IMR-90 (cell line): ENCODE measurements at regions not wholly inside any gene's neighbourhood (a gene's known extent, or its start where the extent isn't known, plus 50 kb on each side); places are given as distances from the start of the nearest gene placed in this dataset.

Experiments used
- ATAC-seq: fragments of 200-7000 bp; cut with Tn5 transposase; 2 replicates; pipeline ENCODE4 v1.9.1; 2020; ENCODE audit warnings: low read depth, mild to moderate bottlenecking, moderate library complexity
- BruUV-seq: library from RNA; stranded (reverse); fragments of 400-500 nt; replicated peaks from 2 replicates; lab custom pipeline; 2021; lab: Mats Ljungman, UMichigan
- CTCF ChIA-PET: fragments of 300-600 bp; formaldehyde crosslinking; extraction: SDS; loops from one replicate; lab custom pipeline; 2021; ENCODE audit warnings: antibody characterized with exemption; lab: Yijun Ruan, JAX
- POLR2A ChIA-PET: fragments of 300-600 bp; sonication (Branson Sonifier 250); formaldehyde crosslinking; loops from one replicate; lab custom pipeline; 2022; ENCODE audit warnings: antibody characterized with exemption; ENCODE audit not compliant: unreplicated experiment; lab: Charles Lee
- DNase-seq: peaks from one replicate; pipeline ENCODE4 v3.0.0; 2013
- H2AFZ ChIP-seq: replicated peaks from 2 replicates; pipeline ENCODE3; 2013; ENCODE audit warnings: low read length, mild to moderate bottlenecking; ENCODE audit not compliant: poor library complexity
- H2AK5ac ChIP-seq: 2 replicates; pipeline ENCODE4 v1.6.1; 2013; ENCODE audit warnings: low read depth, low read length, inconsistent platforms
- H2AK9ac ChIP-seq: replicated peaks from 2 replicates; pipeline ENCODE3; 2013; ENCODE audit warnings: mild to moderate bottlenecking, low read depth, low read length, moderate library complexity; ENCODE audit not compliant: poor library complexity
- H2BK120ac ChIP-seq: 2 replicates; pipeline ENCODE4 v1.6.1; 2013; ENCODE audit warnings: low read depth, low read length, inconsistent platforms
- H2BK15ac ChIP-seq: 3 replicates; pipeline ENCODE4 v1.6.1; 2013; ENCODE audit warnings: low read depth, low read length, inconsistent platforms
- H2BK20ac ChIP-seq: 2 replicates; pipeline ENCODE4 v1.6.1; 2013; ENCODE audit warnings: low read depth, mild to moderate bottlenecking, inconsistent platforms, low read length, moderate library complexity
- H2BK5ac ChIP-seq: 2 replicates; pipeline ENCODE4 v1.6.1; 2013; ENCODE audit warnings: mild to moderate bottlenecking, low read depth, low read length, inconsistent platforms; ENCODE audit not compliant: poor library complexity, severe bottlenecking
- H3K14ac ChIP-seq: replicated peaks from 2 replicates; pipeline ENCODE4 v1.6.1; 2013; ENCODE audit warnings: low read depth, low read length, inconsistent platforms
- H3K18ac ChIP-seq: 2 replicates; pipeline ENCODE4 v1.6.1; 2013; ENCODE audit warnings: low read depth, low read length, control low read depth
- H3K23ac ChIP-seq: 2 replicates; pipeline ENCODE4 v1.6.1; 2013; ENCODE audit warnings: low read depth, low read length, inconsistent platforms
- H3K27ac ChIP-seq: 2 replicates; pipeline ENCODE4 v1.5.1; 2013; ENCODE audit warnings: mild to moderate bottlenecking, control low read depth, low read length; ENCODE audit not compliant: insufficient read depth
- H3K27me3 ChIP-seq: 2 replicates; pipeline ENCODE4 v1.6.1; 2013; ENCODE audit warnings: low read length; ENCODE audit not compliant: control insufficient read depth, insufficient read depth
- H3K36me3 ChIP-seq: 2 replicates; pipeline ENCODE4 v1.6.1; 2013; ENCODE audit warnings: low read length, mixed read lengths; ENCODE audit not compliant: control insufficient read depth, insufficient read depth
- H3K4ac ChIP-seq: 2 replicates; pipeline ENCODE4 v1.6.1; 2013; ENCODE audit warnings: low read depth, low read length, inconsistent platforms
- H3K4me1 ChIP-seq: 2 replicates; pipeline ENCODE4 v1.6.1; 2013; ENCODE audit warnings: low read length, mixed read lengths; ENCODE audit not compliant: control insufficient read depth, insufficient read depth
- H3K4me2 ChIP-seq: 2 replicates; pipeline ENCODE4 v1.6.1; 2013; ENCODE audit warnings: low read depth, mild to moderate bottlenecking, control low read depth, low read length, moderate library complexity
- H3K4me3 ChIP-seq: 2 replicates; pipeline ENCODE4 v1.5.1; 2013; ENCODE audit warnings: low read depth, mild to moderate bottlenecking, control low read depth, low read length, moderate library complexity; ENCODE audit not compliant: insufficient read depth
- H3K56ac ChIP-seq: 2 replicates; pipeline ENCODE4 v1.6.1; 2013; ENCODE audit warnings: low read length, inconsistent platforms; ENCODE audit not compliant: insufficient read depth; ENCODE audit errors: extremely low read depth
- H3K79me1 ChIP-seq, 2 experiments: 2 replicates each; pipeline ENCODE4 v1.6.1; 2013; ENCODE audit warnings: low read length in 2 of 2, inconsistent platforms in 1 of 2, low read depth in 1 of 2
- H3K9ac ChIP-seq: 2 replicates; pipeline ENCODE4 v1.6.1; 2013; ENCODE audit warnings: low read depth, low read length, control low read depth
- H3K9me1 ChIP-seq: 2 replicates; pipeline ENCODE4 v1.6.1; 2013; ENCODE audit warnings: low read length, inconsistent platforms; ENCODE audit not compliant: insufficient read depth
- H3K9me3 ChIP-seq: 2 replicates; pipeline ENCODE4 v1.6.1; 2013; ENCODE audit warnings: low read length; ENCODE audit not compliant: control insufficient read depth, insufficient read depth
- H4K20me1 ChIP-seq: 2 replicates; pipeline ENCODE4 v1.6.1; 2013; ENCODE audit warnings: low read length, inconsistent platforms; ENCODE audit not compliant: insufficient read depth
- H4K5ac ChIP-seq: 2 replicates; pipeline ENCODE4 v1.6.1; 2013; ENCODE audit warnings: mild to moderate bottlenecking, low read depth, low read length, control low read depth
- H4K8ac ChIP-seq, 2 experiments: 2 replicates each; pipeline ENCODE4 v1.6.1; 2013; ENCODE audit warnings: low read depth in 2 of 2, low read length in 2 of 2, control low read depth in 1 of 2, inconsistent platforms in 1 of 2
- H4K91ac ChIP-seq: 2 replicates; pipeline ENCODE4 v1.6.1; 2013; ENCODE audit warnings: low read depth, low read length, inconsistent platforms; ENCODE audit not compliant: insufficient read depth
- BHLHE40 ChIP-seq: fragments of 150-350 bp; IDR thresholded peaks from 2 replicates; pipeline ENCODE4 v1.6.1; 2016; ENCODE audit warnings: mild to moderate bottlenecking, low read depth, low read length
- CEBPB ChIP-seq: IDR thresholded peaks from 2 replicates; pipeline ENCODE4 v1.6.1; 2012; ENCODE audit warnings: low read depth, low read length, improper control_type of control experiment
- MAZ ChIP-seq: IDR thresholded peaks from 2 replicates; pipeline ENCODE4 v1.6.1; 2012; ENCODE audit warnings: low read depth, mild to moderate bottlenecking, low read length, improper control_type of control experiment, moderate library complexity, borderline replicate concordance
- MXI1 ChIP-seq: IDR thresholded peaks from 2 replicates; pipeline ENCODE4 v1.6.1; 2012; ENCODE audit warnings: low read depth, mild to moderate bottlenecking, low read length, moderate library complexity, borderline replicate concordance
- NFE2L2 ChIP-seq: fragments of 150-350 bp; IDR thresholded peaks from 2 replicates; pipeline ENCODE4 v1.6.1; 2016; ENCODE audit warnings: low read depth, mild to moderate bottlenecking, low read length
- RFX5 ChIP-seq: IDR thresholded peaks from 2 replicates; pipeline ENCODE4 v1.8.0; 2012; ENCODE audit warnings: low read depth, mild to moderate bottlenecking, low read length, moderate library complexity
- SMC3 ChIP-seq: fragments of 150-350 bp; IDR thresholded peaks from 2 replicates; pipeline ENCODE4 v1.6.1; 2016; ENCODE audit warnings: low read depth, mild to moderate bottlenecking, antibody characterized with exemption, low read length, moderate library complexity
- WGBS, 2 experiments: methylation state at CpG; one replicate each; pipeline versions ENCODE4 v1.1.5 to v1.1.7; 2013; ENCODE audit warnings: missing lambda C conversion rate in 2 of 2; ENCODE audit not compliant: insufficient read length in 1 of 2; ENCODE audit errors: extremely low coverage in 2 of 2; 5-methylcytosine and 5-hydroxymethylcytosine counted together
- dilution Hi-C: fragments of 300-500 bp; cut with HindIII; formaldehyde crosslinking; loops from one replicate; pipeline ENCODE4 v1.14.3; 2018; ENCODE audit warnings: low sequenced_read_pairs; ENCODE audit not compliant: unreplicated experiment
- in situ Hi-C: fragments of 300-500 bp; cut with MboI; formaldehyde crosslinking; loops from 3 replicates; pipeline ENCODE4 v1.14.3; 2019; ENCODE audit warnings: low sequenced_read_pairs, inconsistent platforms, mixed read lengths
- intact Hi-C: fragments of 100-400 bp; cut with micrococcal nuclease; formaldehyde crosslinking; loops from 2 replicates; pipeline ENCODE4 v1.10.0; 2022
- TF ChIP-seq, protein P1 (sequence below): fragments of 150-350 bp; IDR thresholded peaks from 2 replicates; pipeline ENCODE4 v1.6.1; 2017; ENCODE audit warnings: mild to moderate bottlenecking, antibody characterized with exemption, low read length, low read depth
- TF ChIP-seq, protein P2 (sequence below): fragments of 150-350 bp; IDR thresholded peaks from 2 replicates; pipeline ENCODE4 v1.6.1; 2016; ENCODE audit warnings: low read depth, mild to moderate bottlenecking, low read length, moderate library complexity, borderline replicate concordance

DNA sequence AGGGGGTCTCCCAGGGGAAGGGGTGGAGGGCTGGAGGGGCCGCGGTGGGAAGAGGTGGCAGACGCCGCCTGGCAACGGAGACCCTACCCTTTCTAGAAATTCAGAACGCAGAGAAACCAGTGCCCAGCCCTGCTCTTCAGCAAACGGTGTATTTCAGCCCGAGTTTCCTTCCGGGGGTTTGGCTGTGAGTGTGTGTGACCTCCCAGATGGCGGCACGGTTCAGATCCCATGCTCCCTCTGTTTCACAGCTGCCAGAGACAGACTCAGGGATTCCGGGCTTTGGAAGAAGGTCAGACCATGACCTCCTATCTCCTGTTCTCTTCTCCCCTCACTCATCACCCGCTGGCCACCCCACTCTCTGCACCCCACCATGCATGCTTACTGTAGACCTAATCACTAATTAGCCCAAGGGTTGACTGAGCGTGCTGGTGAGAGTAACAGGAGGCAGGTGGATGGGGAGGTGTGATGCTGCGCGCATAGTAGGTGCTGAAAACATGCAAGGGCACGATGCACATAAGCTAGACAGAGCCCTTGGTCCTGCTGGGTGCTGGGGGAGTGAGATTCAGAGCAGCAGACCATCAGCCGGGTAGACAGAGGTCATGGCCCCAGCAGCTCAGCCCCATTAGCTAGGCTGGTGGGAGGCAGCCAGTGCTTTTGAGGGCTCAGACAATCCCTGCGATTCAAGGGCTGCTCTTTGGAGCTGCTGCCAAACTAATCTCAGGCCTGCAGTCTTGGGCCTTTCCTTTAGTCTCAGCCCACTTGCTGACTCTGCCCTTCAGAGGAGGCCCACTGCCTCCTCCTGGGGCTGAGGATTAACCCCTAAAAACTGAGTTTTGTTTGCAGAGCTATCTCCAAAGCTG, 256.5 kb upstream of the CADM1 start:
- dilution Hi-C loops (no loop called here), in situ Hi-C loops (no loop called here), intact Hi-C loops (loop anchor here (2.0 kb wide), 2 partner anchors 256 to 318 kb away; partner anchors contain the start of gene CADM1)
- Histone ChIP-seq H4K8ac (peak overlapping the region; percentile 56; a peak in 3 of 4 replicates), H3K14ac (peak overlapping the region; percentile 55; the same call in 1 of the 2 replicates), H3K4me1 (peaks cover 8% of the 10 kb centered on the region), H3K36me3 (no peaks in the 10 kb centered on the region), H4K20me1 (no peaks in the 10 kb centered on the region), H3K79me1 (no peaks in the 10 kb centered on the region), H3K18ac (no peak overlapping the region; the same call in 1 of the 2 replicates), H2BK120ac (peak overlapping the region; percentile 3; the same call in 1 of the 2 replicates), H2AK9ac (peak overlapping the region; percentile 31), H4K5ac (peak overlapping the region; percentile 6; the same call in 1 of the 2 replicates), H4K91ac (no peak overlapping the region), H2AK5ac (peak overlapping the region; percentile 2; the same call in 1 of the 2 replicates), H3K27ac (no peak overlapping the region), H3K4me2 (peak overlapping the region; percentile 30; the same call in 1 of the 2 replicates), H3K4ac (peak overlapping the region; percentile 82), H3K23ac (no peak overlapping the region), H3K4me3 (peak overlapping the region; percentile 53; the same call in 1 of the 2 replicates), H3K56ac (no peak overlapping the region), H2BK5ac (no peak overlapping the region), H2BK15ac (no peak overlapping the region; the same call in 2 of the 3 replicates), H3K9me3 (no peaks in the 10 kb centered on the region), H3K9ac (peak overlapping the region; percentile 77; the same call in 1 of the 2 replicates), H2BK20ac (no peak overlapping the region), H2AFZ (peak overlapping the region; percentile 95), H3K9me1 (peaks cover 10% of the 10 kb centered on the region), H3K27me3 (no peaks in the 10 kb centered on the region)
- WGBS, 2 experiments: 86% methylated on average over 1 of the region's 19 CpGs; no CpG with 5 or more reads in 1 of the 2 experiments
- DNase-seq: no peak
- POLR2A ChIA-PET: no interaction called here
- CTCF ChIA-PET: interaction anchor here (1.2 to 1.3 kb wide), 2 partner anchors 19 to 137 kb away, joined by 3 read pairs; no protein-coding TSS in a partner anchor
- no TSS peak for BruUV-seq
- no peak for TF ChIP-seq SMC3
- TF ChIP-seq, protein P1, sequence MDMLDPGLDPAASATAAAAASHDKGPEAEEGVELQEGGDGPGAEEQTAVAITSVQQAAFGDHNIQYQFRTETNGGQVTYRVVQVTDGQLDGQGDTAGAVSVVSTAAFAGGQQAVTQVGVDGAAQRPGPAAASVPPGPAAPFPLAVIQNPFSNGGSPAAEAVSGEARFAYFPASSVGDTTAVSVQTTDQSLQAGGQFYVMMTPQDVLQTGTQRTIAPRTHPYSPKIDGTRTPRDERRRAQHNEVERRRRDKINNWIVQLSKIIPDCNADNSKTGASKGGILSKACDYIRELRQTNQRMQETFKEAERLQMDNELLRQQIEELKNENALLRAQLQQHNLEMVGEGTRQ: no peak
- no peak for TF ChIP-seq CEBPB
- no peak for TF ChIP-seq MXI1
- TF ChIP-seq RFX5: no peak
- TF ChIP-seq, protein P2, sequence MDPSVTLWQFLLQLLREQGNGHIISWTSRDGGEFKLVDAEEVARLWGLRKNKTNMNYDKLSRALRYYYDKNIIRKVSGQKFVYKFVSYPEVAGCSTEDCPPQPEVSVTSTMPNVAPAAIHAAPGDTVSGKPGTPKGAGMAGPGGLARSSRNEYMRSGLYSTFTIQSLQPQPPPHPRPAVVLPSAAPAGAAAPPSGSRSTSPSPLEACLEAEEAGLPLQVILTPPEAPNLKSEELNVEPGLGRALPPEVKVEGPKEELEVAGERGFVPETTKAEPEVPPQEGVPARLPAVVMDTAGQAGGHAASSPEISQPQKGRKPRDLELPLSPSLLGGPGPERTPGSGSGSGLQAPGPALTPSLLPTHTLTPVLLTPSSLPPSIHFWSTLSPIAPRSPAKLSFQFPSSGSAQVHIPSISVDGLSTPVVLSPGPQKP: no peak
- TF ChIP-seq NFE2L2: no peak
- no peak for TF ChIP-seq BHLHE40
- no peak for TF ChIP-seq MAZ
- ATAC-seq: peak; percentile 28
